HEK293 (cell line): ENCODE measurements at regions not wholly inside any gene's neighbourhood (a gene's known extent, or its start where the extent isn't known, plus 50 kb on each side); places are given as distances from the start of the nearest gene placed in this dataset.

Experiments used
- ZNF23 ChIP-seq: fragments of 450-650 bp; formaldehyde crosslinking; IDR thresholded peaks from 2 replicates; pipeline ENCODE4 v1.5.1; 2016; ENCODE audit warnings: missing biosample characterization, missing genetic modification characterization, borderline replicate concordance
- TF ChIP-seq, protein P1 (sequence below): fragments of 450-650 bp; formaldehyde crosslinking; IDR thresholded peaks from 2 replicates; pipeline ENCODE4 v1.5.1; 2016; ENCODE audit warnings: missing biosample characterization, missing genetic modification characterization
- TF ChIP-seq, protein P2 (sequence below): fragments of 450-650 bp; formaldehyde crosslinking; IDR thresholded peaks from 2 replicates; pipeline ENCODE4 v1.5.1; 2016; ENCODE audit warnings: missing biosample characterization, missing genetic modification characterization

DNA sequence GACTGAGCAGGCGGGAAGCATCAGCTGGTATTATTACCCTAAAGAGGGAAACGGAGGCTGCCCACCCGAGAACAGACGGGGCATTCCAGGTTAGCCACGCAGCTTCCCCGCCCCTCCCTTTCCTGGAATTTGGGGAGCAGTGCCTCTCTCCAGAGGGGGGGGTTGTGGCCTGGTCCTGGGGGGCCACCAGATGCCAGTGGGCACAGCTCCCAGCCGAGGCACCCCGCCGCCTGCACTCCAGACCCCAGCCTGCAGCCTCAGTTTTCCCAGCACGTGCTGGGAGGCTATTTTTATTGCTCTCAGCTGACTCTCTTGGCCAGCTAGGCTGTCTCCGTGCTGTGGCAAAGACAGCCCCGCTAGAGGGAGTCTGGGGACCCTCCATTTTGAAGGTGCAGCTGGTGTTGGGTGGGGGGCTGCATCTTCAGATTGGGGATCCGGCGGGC lies 62.7 kb upstream of the GSE1 start:
- TF ChIP-seq, protein P1, sequence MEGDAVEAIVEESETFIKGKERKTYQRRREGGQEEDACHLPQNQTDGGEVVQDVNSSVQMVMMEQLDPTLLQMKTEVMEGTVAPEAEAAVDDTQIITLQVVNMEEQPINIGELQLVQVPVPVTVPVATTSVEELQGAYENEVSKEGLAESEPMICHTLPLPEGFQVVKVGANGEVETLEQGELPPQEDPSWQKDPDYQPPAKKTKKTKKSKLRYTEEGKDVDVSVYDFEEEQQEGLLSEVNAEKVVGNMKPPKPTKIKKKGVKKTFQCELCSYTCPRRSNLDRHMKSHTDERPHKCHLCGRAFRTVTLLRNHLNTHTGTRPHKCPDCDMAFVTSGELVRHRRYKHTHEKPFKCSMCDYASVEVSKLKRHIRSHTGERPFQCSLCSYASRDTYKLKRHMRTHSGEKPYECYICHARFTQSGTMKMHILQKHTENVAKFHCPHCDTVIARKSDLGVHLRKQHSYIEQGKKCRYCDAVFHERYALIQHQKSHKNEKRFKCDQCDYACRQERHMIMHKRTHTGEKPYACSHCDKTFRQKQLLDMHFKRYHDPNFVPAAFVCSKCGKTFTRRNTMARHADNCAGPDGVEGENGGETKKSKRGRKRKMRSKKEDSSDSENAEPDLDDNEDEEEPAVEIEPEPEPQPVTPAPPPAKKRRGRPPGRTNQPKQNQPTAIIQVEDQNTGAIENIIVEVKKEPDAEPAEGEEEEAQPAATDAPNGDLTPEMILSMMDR (tag by site-specific recombination) = no peak
- TF ChIP-seq, protein P2, sequence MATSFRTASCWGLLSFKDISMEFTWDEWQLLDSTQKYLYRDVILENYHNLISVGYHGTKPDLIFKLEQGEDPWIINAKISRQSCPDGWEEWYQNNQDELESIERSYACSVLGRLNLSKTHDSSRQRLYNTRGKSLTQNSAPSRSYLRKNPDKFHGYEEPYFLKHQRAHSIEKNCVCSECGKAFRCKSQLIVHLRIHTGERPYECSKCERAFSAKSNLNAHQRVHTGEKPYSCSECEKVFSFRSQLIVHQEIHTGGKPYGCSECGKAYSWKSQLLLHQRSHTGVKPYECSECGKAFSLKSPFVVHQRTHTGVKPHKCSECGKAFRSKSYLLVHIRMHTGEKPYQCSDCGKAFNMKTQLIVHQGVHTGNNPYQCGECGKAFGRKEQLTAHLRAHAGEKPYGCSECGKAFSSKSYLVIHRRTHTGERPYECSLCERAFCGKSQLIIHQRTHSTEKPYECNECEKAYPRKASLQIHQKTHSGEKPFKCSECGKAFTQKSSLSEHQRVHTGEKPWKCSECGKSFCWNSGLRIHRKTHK (tag by site-specific recombination) = no peak
- no peak for TF ChIP-seq ZNF23 (tag by site-specific recombination)
